GM19395 (cell line): ENCODE measurements at regions not wholly inside any gene's neighbourhood (a gene's known extent, or its start where the extent isn't known, plus 50 kb on each side); places are given as distances from the start of the nearest gene placed in this dataset.

Source experiments
- ATAC-seq: cut with Tn5 transposase; IDR thresholded peaks from one replicate; pipeline ENCODE4 v1.9.1; 2021; ENCODE audit warnings: mild to moderate bottlenecking, moderate library complexity; ENCODE audit not compliant: unreplicated experiment

DNA sequence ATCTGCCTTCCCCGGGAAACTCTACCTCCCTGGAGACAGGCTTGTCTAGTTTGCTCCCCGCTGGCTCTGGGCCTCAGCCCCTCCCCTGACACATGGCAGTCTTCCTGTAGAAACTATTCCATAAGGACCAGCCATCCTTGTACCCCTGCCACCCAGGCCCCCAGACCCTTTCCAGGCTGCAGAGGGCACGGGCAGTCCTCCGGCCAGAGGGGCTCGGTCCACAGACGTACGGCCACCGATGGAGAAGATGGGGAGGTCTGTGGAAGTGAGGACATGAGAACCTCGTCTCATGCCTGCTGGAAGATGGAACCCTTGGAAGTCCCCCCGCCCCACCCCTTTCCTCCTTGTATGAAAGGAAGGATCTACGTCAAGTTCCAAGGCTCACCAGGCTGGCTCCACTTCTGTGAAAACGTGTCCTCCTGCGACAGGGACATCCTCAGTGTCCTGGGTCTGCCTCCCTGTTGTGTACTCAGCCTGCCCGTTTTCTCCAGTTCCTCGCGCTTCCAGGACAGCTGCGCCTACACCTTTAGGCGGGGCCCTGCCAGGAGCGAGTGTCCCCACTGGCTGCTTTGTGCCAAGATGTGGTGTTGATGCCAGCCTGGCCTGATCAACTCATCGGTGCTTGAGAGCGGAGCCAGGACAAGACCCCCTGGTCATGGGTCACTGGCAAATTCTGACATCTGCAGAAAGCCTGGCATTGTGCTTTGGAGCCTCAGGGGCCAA lies 414.9 kb downstream of the GLRX3 start:
- ATAC-seq, result no peak

DNA sequence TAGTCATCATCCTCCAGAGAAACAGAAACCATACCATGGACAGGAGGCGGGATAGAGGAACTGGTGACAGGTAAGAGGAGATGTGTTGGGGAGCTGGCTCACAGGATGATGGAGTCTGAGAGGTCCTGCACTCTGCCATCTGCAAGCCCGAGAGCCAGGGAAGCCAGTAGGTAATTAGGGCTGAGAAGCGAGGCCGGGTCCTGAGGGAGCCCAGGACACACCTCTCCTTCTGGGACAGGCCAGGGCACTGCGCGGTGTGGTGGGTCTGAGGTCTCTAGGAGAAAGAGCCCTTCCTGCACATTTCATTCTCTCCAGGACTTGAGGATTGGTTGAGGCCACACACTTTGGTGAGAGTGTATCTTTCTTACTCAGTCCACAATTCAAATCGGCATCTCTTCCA lies 415.5 kb downstream of the GLRX3 start:
- no peak for ATAC-seq

GRCh38 chr10:130553826-130554225 lies 417.6 kb downstream of the GLRX3 start:
- ATAC-seq, result no peak

DNA sequence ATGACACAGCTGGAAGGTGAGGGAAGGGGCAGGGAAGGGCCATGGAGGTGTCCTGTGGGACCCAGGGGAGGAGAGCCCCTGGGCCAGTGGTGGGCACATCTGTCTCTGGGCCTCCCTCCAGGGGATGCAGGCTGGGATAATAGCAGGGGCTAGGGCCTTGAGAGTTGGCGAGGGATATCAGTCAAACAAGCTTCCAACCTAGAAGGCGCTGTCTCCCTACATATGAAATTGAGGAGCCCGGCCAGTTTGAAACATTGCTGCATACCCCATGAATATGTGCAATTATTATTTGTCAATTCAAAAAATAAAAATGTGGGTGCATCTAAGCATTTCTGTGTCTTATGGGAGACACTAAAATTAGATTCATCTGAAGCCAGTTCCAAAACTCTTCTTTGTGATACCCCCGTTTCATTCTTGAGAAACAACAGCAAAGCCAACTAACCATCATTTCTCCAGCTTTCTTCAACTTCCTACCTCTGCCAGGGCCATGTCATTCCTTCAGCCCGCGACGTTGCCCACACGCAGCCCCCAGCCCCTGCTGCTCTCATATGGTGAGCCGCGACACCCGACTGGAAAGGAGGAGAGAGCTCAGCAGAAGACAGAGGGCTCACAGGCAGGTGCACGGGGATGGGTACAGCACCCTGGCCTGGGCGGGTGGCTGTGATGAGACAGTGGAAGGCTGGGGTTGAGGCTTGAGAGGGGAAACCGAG lies 418.7 kb downstream of the GLRX3 start:
- no peak for ATAC-seq

- no peak for ATAC-seq
Observed at GRCh38 chr10:130555411-130555750, 419.2 kb downstream of the GLRX3 start.

- ATAC-seq, result no peak
Observed at GRCh38 chr10:130557181-130557845, 421.1 kb downstream of the GLRX3 start.

DNA sequence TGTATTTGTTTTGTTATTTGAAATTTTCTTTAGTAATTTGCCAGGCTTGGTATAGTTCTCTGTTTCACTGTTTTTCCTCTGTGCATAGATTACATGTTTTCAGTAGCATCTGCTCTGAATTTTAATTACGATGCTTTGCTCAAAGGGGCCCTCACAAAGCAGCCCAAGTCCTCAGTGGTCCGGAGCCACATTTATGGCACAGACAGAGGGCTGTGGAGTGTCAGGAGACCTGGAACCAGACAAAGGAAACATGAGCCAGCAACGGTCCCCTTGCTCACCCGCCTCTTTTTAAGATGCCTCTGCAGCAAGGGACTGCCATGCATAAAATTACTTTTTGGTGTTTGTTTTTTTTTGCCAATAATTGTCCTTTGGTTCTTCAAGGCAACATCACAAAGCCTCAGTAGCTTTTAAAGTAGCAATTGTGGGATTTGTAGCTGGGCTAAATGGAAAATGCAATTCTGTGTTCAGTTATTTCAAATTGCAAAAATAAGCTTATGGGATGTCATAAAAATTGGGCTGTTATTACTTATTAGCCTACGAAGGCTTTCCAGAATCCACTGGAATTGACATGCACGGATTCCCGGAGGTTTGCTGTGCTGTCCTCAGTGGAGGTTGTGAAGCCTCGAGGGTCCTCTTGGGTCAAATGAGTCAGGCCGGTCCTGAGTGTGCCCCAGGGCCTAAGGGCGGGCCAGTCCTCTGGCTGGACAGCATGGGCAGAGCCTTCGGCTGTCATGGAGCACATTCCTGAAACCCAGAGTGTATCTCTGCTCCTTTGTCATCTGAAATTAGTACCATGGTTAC lies 422.8 kb downstream of the GLRX3 start:
- no peak for ATAC-seq

GRCh38 chr10:130559547-130559880 lies 423.3 kb downstream of the GLRX3 start:
- no peak for ATAC-seq

DNA sequence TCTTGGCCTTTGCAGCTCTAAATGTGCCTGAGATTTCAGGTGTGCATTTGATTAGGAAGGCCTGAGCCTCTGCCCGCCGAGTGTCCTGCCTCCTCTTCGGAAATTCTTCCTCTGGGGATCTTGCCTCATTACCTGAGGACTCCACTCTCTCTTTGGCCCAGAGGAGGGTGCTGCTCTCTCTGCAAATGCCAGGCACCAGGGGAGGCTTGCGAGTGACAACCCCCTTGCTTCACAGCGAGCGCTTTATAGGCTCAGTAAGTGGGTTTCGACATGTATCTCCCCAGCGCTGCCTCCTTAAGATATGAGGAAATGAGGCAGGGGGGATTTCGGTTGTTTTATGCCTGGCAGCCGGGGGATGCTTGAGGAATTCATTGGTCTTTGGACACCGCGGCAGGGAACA lies 423.9 kb downstream of the GLRX3 start:
- no peak for ATAC-seq

- ATAC-seq, result no peak
Observed at GRCh38 chr10:130560573-130560972, 424.4 kb downstream of the GLRX3 start.

- ATAC-seq, result no peak
Observed at GRCh38 chr10:130561681-130562080, 425.5 kb downstream of the GLRX3 start.

DNA sequence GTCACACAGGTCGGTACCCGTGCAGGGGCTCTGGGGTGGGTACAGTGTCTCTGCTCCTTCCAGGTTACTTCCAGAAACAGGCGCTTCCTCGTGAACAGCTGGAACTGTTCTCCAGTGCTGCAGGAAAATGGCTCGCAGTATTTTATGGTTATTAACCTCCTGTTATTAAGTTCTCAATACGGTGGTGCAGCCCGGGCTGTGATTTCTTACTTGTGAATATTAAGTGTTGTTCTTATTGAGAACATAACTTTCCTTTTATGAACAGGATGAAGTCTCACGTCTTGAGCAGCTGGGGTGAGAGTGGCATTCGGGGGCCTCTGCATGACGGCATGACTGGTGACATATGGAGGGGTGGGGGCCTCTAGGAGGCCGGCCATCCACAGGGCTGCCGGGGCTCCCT lies 430.8 kb downstream of the GLRX3 start:
- no peak for ATAC-seq

GRCh38 chr10:130567436-130567835 lies 431.2 kb downstream of the GLRX3 start:
- ATAC-seq, result no peak

- no peak for ATAC-seq
Observed at GRCh38 chr10:130568246-130568645, 432.1 kb downstream of the GLRX3 start.

DNA sequence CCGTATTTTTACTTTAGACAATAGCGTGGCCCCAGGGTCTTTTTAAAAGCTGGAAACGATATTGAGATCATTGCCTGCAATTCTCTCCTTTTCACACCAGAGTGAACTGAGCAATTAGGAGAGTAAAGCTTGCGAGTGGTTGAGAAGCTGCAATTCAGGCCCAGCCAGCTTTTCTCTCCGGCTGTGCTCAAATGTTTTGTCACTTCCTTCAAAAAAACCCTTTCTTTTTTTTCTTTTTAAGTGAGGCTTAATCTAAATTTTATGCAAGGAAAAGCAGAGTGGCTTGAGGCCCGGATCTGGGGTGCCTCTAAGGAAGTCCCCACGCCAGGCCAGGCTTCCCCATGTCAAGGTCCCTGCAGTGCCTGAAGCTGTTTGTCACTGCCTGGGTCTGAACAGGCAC lies 433.9 kb downstream of the GLRX3 start:
- ATAC-seq, result no peak

DNA sequence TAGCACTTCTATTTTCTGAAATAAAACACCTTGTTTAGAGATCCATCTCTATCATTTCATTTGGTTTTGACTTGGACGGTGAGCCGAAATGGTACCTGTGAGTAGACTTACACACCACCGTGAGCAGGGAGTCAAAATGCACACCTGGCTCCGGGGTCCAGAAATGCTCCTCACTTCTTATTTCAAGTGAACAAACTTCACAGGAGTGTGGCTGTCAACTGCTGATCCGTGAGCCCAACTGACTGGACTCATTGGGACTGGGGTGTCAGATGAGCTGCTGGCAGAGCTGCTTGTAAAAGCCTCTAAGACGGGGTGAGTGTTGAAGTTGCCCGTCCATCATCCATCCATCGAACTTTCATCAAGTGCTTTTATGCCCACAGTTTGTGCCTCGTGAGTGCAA lies 435.5 kb downstream of the GLRX3 start:
- no peak for ATAC-seq

DNA sequence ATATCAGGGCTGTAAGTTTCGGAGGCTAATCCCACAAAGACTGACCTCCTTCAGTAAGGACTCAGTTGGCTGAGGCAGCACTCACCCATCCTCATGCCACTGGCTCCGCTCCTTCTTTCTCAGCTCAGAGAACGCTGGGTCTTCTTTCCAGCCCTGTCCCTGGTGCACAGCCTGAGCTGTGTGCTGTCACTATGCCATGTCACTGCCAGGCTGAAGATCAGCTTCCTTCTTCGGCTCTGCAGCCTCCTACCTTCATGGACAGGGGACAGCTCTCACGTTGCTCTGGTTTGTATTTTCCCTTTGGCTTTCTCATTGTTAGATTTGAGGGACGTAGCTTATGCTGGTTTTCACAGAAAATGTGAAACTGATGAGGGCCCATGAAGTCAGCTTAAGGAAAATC lies 437.3 kb downstream of the GLRX3 start:
- ATAC-seq, result no peak

- no peak for ATAC-seq
Observed at GRCh38 chr10:130575756-130576285, 439.6 kb downstream of the GLRX3 start.

GRCh38 chr10:130576427-130576826 lies 440.2 kb downstream of the GLRX3 start:
- no peak for ATAC-seq

DNA sequence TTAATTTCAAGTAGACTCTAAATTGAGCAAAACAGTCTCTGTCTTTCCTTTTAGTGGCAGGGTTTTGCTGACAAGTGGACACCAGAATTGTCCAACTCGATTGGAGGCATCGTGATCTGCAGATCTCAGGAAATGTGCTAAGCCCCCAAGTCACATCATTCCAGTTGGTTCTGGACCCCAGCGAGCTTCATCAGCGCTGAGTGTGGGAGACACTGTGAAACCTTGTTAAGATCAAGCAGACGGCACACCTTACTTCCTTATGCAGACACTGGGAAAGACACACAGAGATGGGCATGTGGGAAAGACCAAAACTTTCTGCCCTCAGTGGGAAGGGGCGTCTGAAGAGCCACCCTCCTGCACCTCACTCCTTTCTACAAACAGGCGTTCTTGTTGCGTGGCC lies 440.8 kb downstream of the GLRX3 start:
- ATAC-seq, result no peak

DNA sequence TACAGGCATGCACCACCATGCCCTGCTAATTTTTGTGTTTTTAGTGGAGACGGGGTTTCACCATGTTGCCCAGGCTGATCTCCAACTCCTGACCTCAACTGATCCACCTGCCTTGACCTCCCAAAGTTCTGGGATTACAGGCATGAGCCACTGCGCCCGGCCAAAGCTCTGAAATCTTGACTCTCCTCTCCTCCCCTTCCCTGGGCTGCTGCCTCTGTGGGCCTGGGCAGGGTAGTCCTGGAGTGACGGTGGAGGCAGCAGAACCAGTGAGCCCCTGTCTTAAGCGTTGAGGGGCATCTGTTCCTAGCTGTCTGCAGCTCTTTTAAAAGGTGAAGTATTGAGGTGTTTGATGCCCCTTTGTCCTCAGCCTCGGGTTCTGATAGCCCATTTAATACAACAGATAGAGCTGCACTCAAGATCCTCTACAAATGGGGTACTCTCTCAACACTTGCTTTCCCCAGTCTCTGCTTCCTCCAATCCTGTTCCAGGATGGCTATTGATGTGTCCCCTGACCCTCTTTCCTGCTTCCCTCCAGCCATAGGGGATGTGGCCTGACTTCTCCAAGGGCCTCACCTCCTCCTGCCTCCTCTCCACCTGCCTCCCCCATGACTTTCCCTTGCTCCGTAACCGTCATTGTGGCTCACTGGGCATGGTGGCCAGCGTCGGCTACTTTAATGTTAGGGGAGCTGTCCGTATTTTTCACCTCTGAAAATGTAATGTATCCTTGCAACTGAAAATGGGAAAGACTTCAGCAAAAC lies 442.5 kb downstream of the GLRX3 start:
- no peak for ATAC-seq
